Nephron (organoid): ENCODE measurements at regions not wholly inside any gene's neighbourhood (a gene's known extent, or its start where the extent isn't known, plus 50 kb on each side); places are given as distances from the start of the nearest gene placed in this dataset.
"Not testable (repeated sequence)": the region's sequence is repeated elsewhere in the genome, so short reads cannot be mapped to it uniquely, and the experiment has no call there.

Source experiments
- H3K27ac Mint-ChIP-seq, 3 experiments: 2 replicates each; pipeline ENCODE4 v1.8.0; 2020; ENCODE audit warnings: mixed read lengths in 3 of 3, mild to moderate bottlenecking in 2 of 3, moderate library complexity in 1 of 3
- H3K27me3 Mint-ChIP-seq: 2 replicates; pipeline ENCODE4 v1.8.0; 2021; ENCODE audit warnings: low read depth, mild to moderate bottlenecking, moderate library complexity, mixed read lengths
- H3K36me3 Mint-ChIP-seq: 2 replicates; pipeline ENCODE4 v1.8.0; 2020; ENCODE audit warnings: low read depth, mixed read lengths
- H3K4me1 Mint-ChIP-seq: 2 replicates; pipeline ENCODE4 v1.8.0; 2020; ENCODE audit warnings: mixed read lengths
- H3K4me3 Mint-ChIP-seq, 3 experiments: 2 replicates each; pipeline ENCODE4 v1.8.0; 2020; ENCODE audit warnings: mild to moderate bottlenecking in 3 of 3, mixed read lengths in 3 of 3, moderate library complexity in 2 of 3
- H3K9me3 Mint-ChIP-seq: 2 replicates; pipeline ENCODE4 v1.8.0; 2020; ENCODE audit warnings: mixed read lengths
- TF ChIP-seq, protein P1 (sequence below), 3 experiments: fragments of 200-600 bp; sonication (generic); IDR thresholded peaks; one replicate each; pipeline ENCODE4 v1.5.0; 2021; ENCODE audit warnings: antibody characterized with exemption in 3 of 3; ENCODE audit not compliant: unreplicated experiment in 3 of 3

DNA sequence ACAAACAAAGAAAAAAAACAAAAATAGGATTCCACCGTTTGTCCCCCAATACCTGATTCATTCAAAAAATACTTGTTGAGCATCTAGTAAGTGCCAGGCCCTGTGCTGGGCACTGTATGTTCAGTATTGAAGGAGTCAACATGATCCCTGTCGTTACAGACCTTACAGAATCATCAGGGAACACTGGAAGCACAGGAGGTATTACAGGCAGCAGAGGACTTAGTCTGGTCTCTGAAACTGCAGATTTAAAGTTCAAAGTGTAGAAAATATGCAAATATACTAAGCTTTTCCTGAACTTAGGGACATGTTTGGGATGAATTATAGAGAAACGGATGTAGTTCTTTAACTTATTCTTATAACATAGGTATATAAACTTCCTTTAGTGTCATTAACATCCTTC, 160.7 kb upstream of the RFC3 start:
- Mint-ChIP-seq H3K36me3 (no peaks in the 10 kb centered on the region), H3K4me3 (no peak overlapping the region), H3K27ac (no peak overlapping the region), H3K27me3 (no peaks in the 10 kb centered on the region), H3K9me3 (peaks cover 6% of the 10 kb centered on the region), H3K4me1 (no peaks in the 10 kb centered on the region)
- TF ChIP-seq, protein P1, sequence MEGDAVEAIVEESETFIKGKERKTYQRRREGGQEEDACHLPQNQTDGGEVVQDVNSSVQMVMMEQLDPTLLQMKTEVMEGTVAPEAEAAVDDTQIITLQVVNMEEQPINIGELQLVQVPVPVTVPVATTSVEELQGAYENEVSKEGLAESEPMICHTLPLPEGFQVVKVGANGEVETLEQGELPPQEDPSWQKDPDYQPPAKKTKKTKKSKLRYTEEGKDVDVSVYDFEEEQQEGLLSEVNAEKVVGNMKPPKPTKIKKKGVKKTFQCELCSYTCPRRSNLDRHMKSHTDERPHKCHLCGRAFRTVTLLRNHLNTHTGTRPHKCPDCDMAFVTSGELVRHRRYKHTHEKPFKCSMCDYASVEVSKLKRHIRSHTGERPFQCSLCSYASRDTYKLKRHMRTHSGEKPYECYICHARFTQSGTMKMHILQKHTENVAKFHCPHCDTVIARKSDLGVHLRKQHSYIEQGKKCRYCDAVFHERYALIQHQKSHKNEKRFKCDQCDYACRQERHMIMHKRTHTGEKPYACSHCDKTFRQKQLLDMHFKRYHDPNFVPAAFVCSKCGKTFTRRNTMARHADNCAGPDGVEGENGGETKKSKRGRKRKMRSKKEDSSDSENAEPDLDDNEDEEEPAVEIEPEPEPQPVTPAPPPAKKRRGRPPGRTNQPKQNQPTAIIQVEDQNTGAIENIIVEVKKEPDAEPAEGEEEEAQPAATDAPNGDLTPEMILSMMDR (IDR thresholded peaks at IDR 0.05; ENCODE audit: unreplicated experiment in 3 of 3), result no peak

DNA sequence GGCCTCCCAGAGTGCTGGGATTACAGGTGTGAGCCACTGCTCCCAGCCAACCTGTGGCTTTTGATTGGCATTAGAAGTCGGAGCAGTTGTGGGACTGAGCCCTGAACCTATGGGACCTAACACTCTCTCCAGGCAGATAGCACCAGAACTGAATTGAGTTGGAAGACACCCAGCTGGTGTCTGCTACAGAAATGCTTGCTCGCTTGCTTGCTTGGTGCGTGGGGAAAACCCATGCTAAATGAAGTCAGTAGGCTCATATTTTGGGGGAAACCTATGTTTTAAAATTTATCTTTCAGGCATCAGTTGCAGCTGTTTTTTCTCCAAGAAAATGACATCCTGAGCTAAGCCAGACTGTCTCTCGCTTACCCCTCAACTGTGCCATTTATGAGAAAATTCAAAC, 158.5 kb upstream of the RFC3 start:
- H3K4me1 Mint-ChIP-seq, result no peaks in the 10 kb centered on the region
- H3K9me3 Mint-ChIP-seq, result peaks cover 12% of the 10 kb centered on the region
- peak overlapping the region in 1 of 3 experiments; percentile 50 for H3K27ac Mint-ChIP-seq
- H3K27me3 Mint-ChIP-seq, result no peaks in the 10 kb centered on the region
- TF ChIP-seq, protein P1 (IDR thresholded peaks at IDR 0.05; ENCODE audit: unreplicated experiment in 3 of 3), result no peak
- H3K36me3 Mint-ChIP-seq, result no peaks in the 10 kb centered on the region
- H3K4me3 Mint-ChIP-seq, result no peak overlapping the region

GRCh38 chr13:33659894-33660293, 158.1 kb upstream of the RFC3 start:
- TF ChIP-seq, protein P1 (IDR thresholded peaks at IDR 0.05; ENCODE audit: unreplicated experiment in 3 of 3), result no peak
- H3K27me3 Mint-ChIP-seq, result no peaks in the 10 kb centered on the region
- no peaks in the 10 kb centered on the region for H3K4me1 Mint-ChIP-seq
- H3K9me3 Mint-ChIP-seq, result peaks cover 12% of the 10 kb centered on the region
- no peak overlapping the region for H3K4me3 Mint-ChIP-seq
- H3K36me3 Mint-ChIP-seq, result no peaks in the 10 kb centered on the region
- H3K27ac Mint-ChIP-seq, result peak overlapping the region in 1 of 3 experiments; percentile 50

- Mint-ChIP-seq H3K27me3 (no peaks in the 10 kb centered on the region), H3K4me3 (no peak overlapping the region), H3K27ac (no peak overlapping the region), H3K9me3 (peaks cover 12% of the 10 kb centered on the region), H3K36me3 (no peaks in the 10 kb centered on the region), H3K4me1 (no peaks in the 10 kb centered on the region)
- TF ChIP-seq, protein P1 (IDR thresholded peaks at IDR 0.05; ENCODE audit: unreplicated experiment in 3 of 3), result no peak
These were observed 155.6 kb upstream of the RFC3 start for GRCh38 chr13:33662392-33662791.

DNA sequence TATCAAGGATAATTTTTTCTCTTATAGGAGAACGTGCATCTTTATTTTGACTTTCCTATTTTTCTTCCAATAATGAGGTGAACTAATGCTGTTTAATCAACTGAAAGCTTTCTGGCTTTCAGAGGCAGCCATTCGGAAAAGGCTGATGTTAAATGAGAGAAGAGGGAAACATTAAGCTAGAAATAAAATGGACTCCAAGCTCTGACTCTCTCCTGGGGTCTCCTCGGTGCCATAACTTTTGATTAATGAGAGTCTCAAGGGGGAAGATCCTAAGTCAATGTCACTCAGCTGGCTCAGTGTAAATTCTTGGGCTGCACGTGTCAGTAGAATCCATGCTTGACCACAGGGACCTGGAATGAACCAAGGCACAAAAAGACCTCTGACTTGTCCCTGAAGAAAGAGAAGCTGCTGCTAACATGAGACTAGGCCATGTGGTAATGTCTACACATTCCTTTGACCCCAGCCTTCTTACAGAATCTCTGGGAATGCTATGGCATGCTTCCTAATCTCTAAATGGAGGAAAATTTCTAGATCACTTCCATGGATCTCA, 152.2 kb upstream of the RFC3 start:
- H3K4me3 Mint-ChIP-seq, result no peak overlapping the region
- TF ChIP-seq, protein P1 (IDR thresholded peaks at IDR 0.05; ENCODE audit: unreplicated experiment in 3 of 3), result no peak
- no peaks in the 10 kb centered on the region for H3K27me3 Mint-ChIP-seq
- H3K9me3 Mint-ChIP-seq, result peaks cover 12% of the 10 kb centered on the region
- H3K4me1 Mint-ChIP-seq, result no peaks in the 10 kb centered on the region
- H3K36me3 Mint-ChIP-seq, result no peaks in the 10 kb centered on the region
- H3K27ac Mint-ChIP-seq, result no peak overlapping the region

- TF ChIP-seq, protein P1 (IDR thresholded peaks at IDR 0.05; ENCODE audit: unreplicated experiment in 3 of 3), result no peak
- no peaks in the 10 kb centered on the region for H3K36me3 Mint-ChIP-seq
These were observed 146.4 kb upstream of the RFC3 start for GRCh38 chr13:33671560-33671959.

GRCh38 chr13:33672022-33672421, 145.9 kb upstream of the RFC3 start:
- peaks cover 19% of the 10 kb centered on the region for H3K4me1 Mint-ChIP-seq
- not testable (repeated sequence) for H3K4me3 Mint-ChIP-seq, H3K36me3 Mint-ChIP-seq, H3K9me3 Mint-ChIP-seq, H3K27ac Mint-ChIP-seq, H3K27me3 Mint-ChIP-seq

More at GRCh38 chr13:33671560-33671959, 146.4 kb upstream of the RFC3 start:
- Mint-ChIP-seq H3K27me3 (no peaks in the 10 kb centered on the region), H3K27ac (no peak overlapping the region), H3K4me3 (no peak overlapping the region), H3K4me1 (peaks cover 14% of the 10 kb centered on the region), H3K9me3 (no peaks in the 10 kb centered on the region)
